GM10266 (cell line): ENCODE measurements at regions not wholly inside any gene's neighbourhood (a gene's known extent, or its start where the extent isn't known, plus 50 kb on each side); places are given as distances from the start of the nearest gene placed in this dataset.

Experiments
- DNase-seq: peaks from one replicate; pipeline ENCODE4 v3.0.0; 2012; ENCODE audit errors: extremely low spot score
- TF ChIP-seq, protein P1 (sequence below): IDR thresholded peaks from 2 replicates; pipeline ENCODE4 v1.5.1; 2012; ENCODE audit warnings: mild to moderate bottlenecking, low read depth; ENCODE audit not compliant: control insufficient read depth, insufficient read depth; ENCODE audit errors: missing control alignments

DNA sequence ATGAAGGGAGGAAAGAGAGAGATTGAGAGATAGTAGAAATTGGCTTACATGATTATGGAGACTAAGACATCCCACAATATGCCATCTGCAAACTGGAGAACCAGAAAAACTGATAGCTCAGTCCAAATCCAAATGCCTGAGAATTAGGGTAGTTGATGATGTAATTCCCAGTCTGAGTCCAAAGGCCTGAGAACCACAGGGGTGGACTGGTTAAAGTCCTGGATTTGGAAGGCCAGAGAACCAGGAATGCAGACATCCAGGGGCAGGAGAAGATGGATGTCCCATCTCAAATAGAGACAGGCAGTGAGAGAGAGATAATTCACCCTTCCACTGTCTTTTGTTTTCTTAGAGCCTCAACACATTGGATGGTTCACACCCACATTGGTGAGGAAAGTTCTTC lies 345.7 kb upstream of the SPANXN4 start:
- TF ChIP-seq, protein P1, sequence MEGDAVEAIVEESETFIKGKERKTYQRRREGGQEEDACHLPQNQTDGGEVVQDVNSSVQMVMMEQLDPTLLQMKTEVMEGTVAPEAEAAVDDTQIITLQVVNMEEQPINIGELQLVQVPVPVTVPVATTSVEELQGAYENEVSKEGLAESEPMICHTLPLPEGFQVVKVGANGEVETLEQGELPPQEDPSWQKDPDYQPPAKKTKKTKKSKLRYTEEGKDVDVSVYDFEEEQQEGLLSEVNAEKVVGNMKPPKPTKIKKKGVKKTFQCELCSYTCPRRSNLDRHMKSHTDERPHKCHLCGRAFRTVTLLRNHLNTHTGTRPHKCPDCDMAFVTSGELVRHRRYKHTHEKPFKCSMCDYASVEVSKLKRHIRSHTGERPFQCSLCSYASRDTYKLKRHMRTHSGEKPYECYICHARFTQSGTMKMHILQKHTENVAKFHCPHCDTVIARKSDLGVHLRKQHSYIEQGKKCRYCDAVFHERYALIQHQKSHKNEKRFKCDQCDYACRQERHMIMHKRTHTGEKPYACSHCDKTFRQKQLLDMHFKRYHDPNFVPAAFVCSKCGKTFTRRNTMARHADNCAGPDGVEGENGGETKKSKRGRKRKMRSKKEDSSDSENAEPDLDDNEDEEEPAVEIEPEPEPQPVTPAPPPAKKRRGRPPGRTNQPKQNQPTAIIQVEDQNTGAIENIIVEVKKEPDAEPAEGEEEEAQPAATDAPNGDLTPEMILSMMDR = no peak

DNA sequence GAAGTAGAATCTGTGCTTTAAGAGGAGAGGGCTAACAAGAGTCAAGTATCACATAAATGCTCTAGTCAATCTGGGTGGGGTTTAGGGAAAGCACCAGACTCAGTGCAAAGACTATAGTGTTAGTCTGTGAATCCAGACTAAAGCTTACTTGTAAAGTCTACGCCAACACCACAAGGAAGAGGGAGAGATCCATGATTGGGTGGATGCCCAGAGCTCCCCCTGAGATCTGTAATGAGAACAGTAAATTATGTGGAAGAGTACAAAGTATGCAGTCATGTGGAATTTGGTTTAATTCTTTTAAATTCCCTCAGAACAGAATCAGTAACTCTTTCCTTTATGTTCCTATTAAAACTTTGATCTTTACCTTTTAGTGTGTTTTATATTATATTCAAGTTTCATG lies 354.7 kb upstream of the SPANXN4 start:
- no peak for DNase-seq
- TF ChIP-seq, protein P1 = no peak

More for the DNA sequence above, 345.7 kb upstream of the SPANXN4 start:
- DNase-seq = no peak

DNA sequence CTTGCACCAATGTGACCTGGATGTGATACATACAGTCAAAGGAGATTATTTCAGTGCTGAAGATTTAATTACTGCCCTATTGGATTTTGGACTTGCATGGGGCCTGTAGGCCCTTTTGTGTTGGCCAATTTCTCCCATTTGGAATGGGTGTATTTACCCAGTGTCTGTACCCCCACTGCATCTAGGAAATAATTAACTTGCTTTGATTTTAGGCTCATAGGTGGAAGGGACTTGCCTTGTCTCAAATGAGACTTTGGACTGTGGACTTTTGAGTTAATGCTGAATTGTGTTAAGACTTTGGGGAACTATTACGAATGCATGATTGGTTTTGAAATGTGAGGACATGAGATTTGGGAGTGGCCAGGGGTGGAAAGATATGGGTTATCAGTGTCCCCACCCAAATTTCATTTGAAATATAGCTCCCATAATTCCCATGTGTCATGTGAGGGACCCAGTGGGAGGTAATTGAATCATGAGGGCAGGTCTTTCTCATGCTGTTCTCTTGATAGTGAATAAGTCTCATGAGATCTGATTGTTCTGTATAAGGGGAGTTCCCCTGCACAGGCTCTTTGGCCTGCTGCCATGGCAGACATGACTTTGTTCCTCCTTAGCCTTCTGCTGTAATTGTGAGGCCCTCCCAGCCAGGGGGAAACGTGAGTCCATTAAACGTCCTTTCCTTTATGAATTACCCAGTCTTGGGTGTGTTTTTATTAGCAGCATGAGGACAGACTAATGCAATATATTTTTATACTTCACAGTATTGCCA lies 362.2 kb upstream of the SPANXN4 start:
- no peak for DNase-seq
- TF ChIP-seq, protein P1 = no peak

GRCh38 chrX:142661696-142662095 lies 364.0 kb upstream of the SPANXN4 start:
- TF ChIP-seq, protein P1 = no peak
- DNase-seq = no peak

- no peak for DNase-seq
- TF ChIP-seq, protein P1 = no peak
Measured at GRCh38 chrX:142655507-142655906, 370.2 kb upstream of the SPANXN4 start.

GRCh38 chrX:142637206-142637605 lies 388.5 kb upstream of the SPANXN4 start:
- TF ChIP-seq, protein P1 = no peak
- no peak for DNase-seq

GRCh38 chrX:142616636-142617035 lies 409.1 kb upstream of the SPANXN4 start:
- TF ChIP-seq, protein P1 = no peak

More at GRCh38 chrX:142616636-142617035, 409.1 kb upstream of the SPANXN4 start:
- no peak for DNase-seq
